GM12878 (cell line): ENCODE measurements at regions not wholly inside any gene's neighbourhood (a gene's known extent, or its start where the extent isn't known, plus 50 kb on each side); places are given as distances from the start of the nearest gene placed in this dataset.

Experiments
- ATAC-seq: fragments of 200-7000 bp; cut with Tn5 transposase; 3 replicates; pipeline ENCODE4 v1.9.1; 2020; ENCODE audit warnings: mild to moderate bottlenecking, moderate library complexity
- BruUV-seq: library from RNA; stranded (reverse); fragments of 400-500 nt; replicated peaks from 2 replicates; lab custom pipeline; 2021; lab: Mats Ljungman, UMichigan
- CTCF ChIA-PET: fragments of 300-600 bp; sonication (Branson Sonifier 250); formaldehyde crosslinking; extraction: SDS; loops from one replicate; lab custom pipeline; 2021; ENCODE audit warnings: inconsistent platforms; lab: Yijun Ruan, JAX
- POLR2A ChIA-PET: fragments of 350-600 bp; formaldehyde crosslinking; extraction: SDS; loops from one replicate; lab custom pipeline; 2021; ENCODE audit warnings: inconsistent platforms; lab: Charles Lee
- RAD21 ChIA-PET: fragments of 300-600 bp; sonication (Branson Sonifier 250); formaldehyde crosslinking; loops from one replicate; lab custom pipeline; 2023; ENCODE audit warnings: antibody characterized with exemption; ENCODE audit not compliant: unreplicated experiment; lab: Charles Lee
- SMC1A ChIA-PET: fragments of 300-600 bp; sonication (Branson Sonifier 250); formaldehyde crosslinking; loops from one replicate; lab custom pipeline; 2023; ENCODE audit not compliant: unreplicated experiment, uncharacterized antibody; lab: Charles Lee
- DNase-seq: peaks from one replicate; pipeline ENCODE4 v3.0.0-alpha.2; 2011; ENCODE audit warnings: low read depth, low spot score
- FAIRE-seq: peaks from 3 replicates; lab custom pipeline; 2011; peaks lifted over from hg19 to GRCh38; lab: Jason Lieb, UNC
- H2AFZ ChIP-seq: 2 replicates; pipeline ENCODE4 v1.6.0; 2011; ENCODE audit warnings: low read depth, low read length, control low read depth; ENCODE audit not compliant: control insufficient read depth
- H3K27ac ChIP-seq: 2 replicates; pipeline ENCODE4 v1.5.1; 2011; ENCODE audit warnings: control low read depth; ENCODE audit not compliant: control insufficient read depth, insufficient read depth
- H3K27me3 ChIP-seq, 2 experiments: replicated peaks in 1 of 2; 2 replicates each; pipeline versions ENCODE4 v1.6.0 to v1.6.1; 2011; ENCODE audit warnings: low read length in 1 of 2; ENCODE audit not compliant: control insufficient read depth in 2 of 2, insufficient read depth in 2 of 2
- H3K36me3 ChIP-seq, 2 experiments: 2 replicates each; pipeline ENCODE4 v1.5.1; 2011; ENCODE audit warnings: low read length in 1 of 2; ENCODE audit not compliant: control insufficient read depth in 2 of 2, insufficient read depth in 2 of 2
- H3K4me1 ChIP-seq: 2 replicates; pipeline ENCODE4 v1.6.1; 2011; ENCODE audit warnings: mild to moderate bottlenecking, low read length, moderate library complexity, mixed read lengths; ENCODE audit not compliant: control insufficient read depth, insufficient read depth
- H3K4me2 ChIP-seq: 2 replicates; pipeline ENCODE4 v1.6.0; 2011; ENCODE audit warnings: control low read depth; ENCODE audit not compliant: control insufficient read depth, insufficient read depth
- H3K4me3 ChIP-seq: fragments of 200-600 bp; sonication (generic); 2 replicates; pipeline ENCODE4 v1.5.1; 2016
- H3K79me2 ChIP-seq: 2 replicates; pipeline ENCODE4 v1.6.0; 2011; ENCODE audit warnings: low read length; ENCODE audit not compliant: control insufficient read depth, insufficient read depth
- H3K9ac ChIP-seq: 2 replicates; pipeline ENCODE4 v1.8.0; 2011; ENCODE audit warnings: low read length, control low read depth, mixed read lengths; ENCODE audit not compliant: control insufficient read depth, insufficient read depth
- H3K9me3 ChIP-seq: replicated peaks from 3 replicates; pipeline ENCODE4 v1.5.1; 2011; ENCODE audit warnings: mild to moderate bottlenecking, low read length; ENCODE audit not compliant: control insufficient read depth, insufficient read depth
- H4K20me1 ChIP-seq: 2 replicates; pipeline ENCODE4 v1.6.0; 2011; ENCODE audit not compliant: control insufficient read depth, insufficient read depth
- ASH2L ChIP-seq: fragments of 300-600, 200-600 bp; sonication (generic); IDR thresholded peaks from 2 replicates; pipeline ENCODE4 v1.6.1; 2017; ENCODE audit warnings: low read depth, mild to moderate bottlenecking, borderline replicate concordance
- BMI1 ChIP-seq: fragments of 450-650 bp; IDR thresholded peaks from 2 replicates; pipeline ENCODE4 v1.6.1; 2016; ENCODE audit warnings: mild to moderate bottlenecking, moderate library complexity, borderline replicate concordance
- CHD1 ChIP-seq: IDR thresholded peaks from 2 replicates; pipeline ENCODE4 v1.6.1; 2012; ENCODE audit warnings: low read depth, low read length, improper control_type of control experiment
- EED ChIP-seq: sonication (generic); IDR thresholded peaks from 2 replicates; pipeline ENCODE4 v1.6.1; 2016; ENCODE audit warnings: antibody characterized with exemption, low read depth
- GATAD2B ChIP-seq: fragments of 450-650 bp; conservative IDR thresholded peaks from 2 replicates; pipeline ENCODE4 v1.6.1; 2017; ENCODE audit warnings: low read depth, mild to moderate bottlenecking, moderate library complexity
- HDGF ChIP-seq: fragments of 450-650 bp; IDR thresholded peaks from 2 replicates; pipeline ENCODE4 v1.6.1; 2016; ENCODE audit warnings: antibody characterized with exemption
- NFIC ChIP-seq: IDR thresholded peaks from 2 replicates; pipeline ENCODE4 v1.6.1; 2012; ENCODE audit warnings: low read depth, mild to moderate bottlenecking, inconsistent platforms, low read length, moderate library complexity
- RUNX3 ChIP-seq: IDR thresholded peaks from 2 replicates; pipeline ENCODE4 v1.6.1; 2012; ENCODE audit warnings: low read length, inconsistent platforms
- WGBS: methylation state at CpG from one replicate; pipeline ENCODE4 v1.1.6; 2016; ENCODE audit warnings: low lambda C conversion rate; ENCODE audit not compliant: insufficient replicate concordance, insufficient coverage; ENCODE audit errors: missing lambda C conversion rate; 5-methylcytosine and 5-hydroxymethylcytosine counted together
- in situ Hi-C: fragments of 300-500 bp; cut with MboI; formaldehyde crosslinking; loops from 9 replicates; pipeline ENCODE4 v1.14.3; 2018; ENCODE audit warnings: mixed read lengths
- intact Hi-C: fragments of 100-400 bp; cut with micrococcal nuclease; formaldehyde crosslinking; loops from one replicate; pipeline ENCODE4 v1.14.2; 2022; ENCODE audit not compliant: unreplicated experiment
- TF ChIP-seq, protein P1 (sequence below): IDR thresholded peaks from 2 replicates; pipeline ENCODE4 v1.6.1; 2012; ENCODE audit warnings: mild to moderate bottlenecking, low read depth, low read length
- TF ChIP-seq, protein P2 (sequence below): fragments of 450-650 bp; formaldehyde crosslinking; IDR thresholded peaks from 2 replicates; pipeline ENCODE4 v1.4.0; 2020; ENCODE audit warnings: mild to moderate bottlenecking, moderate library complexity
- TF ChIP-seq, protein P3 (sequence below): fragments of 150-350 bp; IDR thresholded peaks from 2 replicates; pipeline ENCODE4 v1.6.1; 2016; ENCODE audit warnings: low read depth, low read length
- TF ChIP-seq, protein P4 (sequence below): fragments of 450-650 bp; IDR thresholded peaks from 2 replicates; pipeline ENCODE4 v1.6.1; 2017; ENCODE audit warnings: borderline replicate concordance

DNA sequence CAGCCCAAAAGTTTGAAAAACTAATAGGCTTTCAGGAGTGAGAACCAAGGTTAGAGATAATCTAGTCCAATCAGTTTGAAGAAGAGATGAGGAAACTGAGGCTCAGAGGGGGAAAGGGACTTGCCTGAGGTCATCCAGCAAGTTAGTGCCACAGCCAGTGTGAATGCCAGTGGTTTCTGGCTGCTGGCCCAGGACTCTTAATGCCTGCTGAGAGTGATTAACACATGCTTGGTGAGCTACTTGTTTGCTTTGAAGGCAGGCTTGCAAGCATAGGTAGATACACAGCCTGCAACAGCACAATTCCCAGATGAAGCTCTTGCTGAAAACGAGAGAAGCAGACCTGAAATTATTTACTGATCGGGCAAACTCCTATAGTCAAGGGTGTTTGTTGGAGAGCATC is 591.6 kb upstream of the SGCD start:
- no peak for ATAC-seq
- no peak for DNase-seq
- POLR2A ChIA-PET = no interaction called here
- Histone ChIP-seq H3K9ac (no peak overlapping the region), H2AFZ (no peak overlapping the region), H3K4me1 (no peaks in the 10 kb centered on the region), H3K4me3 (no peak overlapping the region), H4K20me1 (no peaks in the 10 kb centered on the region), H3K9me3 (no peaks in the 10 kb centered on the region), H3K79me2 (no peaks in the 10 kb centered on the region), H3K4me2 (no peak overlapping the region), H3K27ac (no peak overlapping the region), H3K36me3 (no peaks in the 10 kb centered on the region), H3K27me3 (no peaks in the 10 kb centered on the region; a peak in 1 of 4 replicates)
- CTCF ChIA-PET = no interaction called here
- RAD21 ChIA-PET = no interaction called here
- BruUV-seq = no TSS peak
- WGBS = 0% methylated on average over 1 of the region's 2 CpGs
- FAIRE-seq = no peak
- intact Hi-C loops (no loop called here), in situ Hi-C loops (no loop called here)
- SMC1A ChIA-PET = no interaction called here
- TF ChIP-seq NFIC (no peak), HDGF (no peak), CHD1 (no peak), ASH2L (no peak), RUNX3 (no peak), EED (no peak), BMI1 (no peak), GATAD2B (no peak)
- TF ChIP-seq, protein P1, sequence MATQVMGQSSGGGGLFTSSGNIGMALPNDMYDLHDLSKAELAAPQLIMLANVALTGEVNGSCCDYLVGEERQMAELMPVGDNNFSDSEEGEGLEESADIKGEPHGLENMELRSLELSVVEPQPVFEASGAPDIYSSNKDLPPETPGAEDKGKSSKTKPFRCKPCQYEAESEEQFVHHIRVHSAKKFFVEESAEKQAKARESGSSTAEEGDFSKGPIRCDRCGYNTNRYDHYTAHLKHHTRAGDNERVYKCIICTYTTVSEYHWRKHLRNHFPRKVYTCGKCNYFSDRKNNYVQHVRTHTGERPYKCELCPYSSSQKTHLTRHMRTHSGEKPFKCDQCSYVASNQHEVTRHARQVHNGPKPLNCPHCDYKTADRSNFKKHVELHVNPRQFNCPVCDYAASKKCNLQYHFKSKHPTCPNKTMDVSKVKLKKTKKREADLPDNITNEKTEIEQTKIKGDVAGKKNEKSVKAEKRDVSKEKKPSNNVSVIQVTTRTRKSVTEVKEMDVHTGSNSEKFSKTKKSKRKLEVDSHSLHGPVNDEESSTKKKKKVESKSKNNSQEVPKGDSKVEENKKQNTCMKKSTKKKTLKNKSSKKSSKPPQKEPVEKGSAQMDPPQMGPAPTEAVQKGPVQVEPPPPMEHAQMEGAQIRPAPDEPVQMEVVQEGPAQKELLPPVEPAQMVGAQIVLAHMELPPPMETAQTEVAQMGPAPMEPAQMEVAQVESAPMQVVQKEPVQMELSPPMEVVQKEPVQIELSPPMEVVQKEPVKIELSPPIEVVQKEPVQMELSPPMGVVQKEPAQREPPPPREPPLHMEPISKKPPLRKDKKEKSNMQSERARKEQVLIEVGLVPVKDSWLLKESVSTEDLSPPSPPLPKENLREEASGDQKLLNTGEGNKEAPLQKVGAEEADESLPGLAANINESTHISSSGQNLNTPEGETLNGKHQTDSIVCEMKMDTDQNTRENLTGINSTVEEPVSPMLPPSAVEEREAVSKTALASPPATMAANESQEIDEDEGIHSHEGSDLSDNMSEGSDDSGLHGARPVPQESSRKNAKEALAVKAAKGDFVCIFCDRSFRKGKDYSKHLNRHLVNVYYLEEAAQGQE = no peak
- TF ChIP-seq, protein P2, sequence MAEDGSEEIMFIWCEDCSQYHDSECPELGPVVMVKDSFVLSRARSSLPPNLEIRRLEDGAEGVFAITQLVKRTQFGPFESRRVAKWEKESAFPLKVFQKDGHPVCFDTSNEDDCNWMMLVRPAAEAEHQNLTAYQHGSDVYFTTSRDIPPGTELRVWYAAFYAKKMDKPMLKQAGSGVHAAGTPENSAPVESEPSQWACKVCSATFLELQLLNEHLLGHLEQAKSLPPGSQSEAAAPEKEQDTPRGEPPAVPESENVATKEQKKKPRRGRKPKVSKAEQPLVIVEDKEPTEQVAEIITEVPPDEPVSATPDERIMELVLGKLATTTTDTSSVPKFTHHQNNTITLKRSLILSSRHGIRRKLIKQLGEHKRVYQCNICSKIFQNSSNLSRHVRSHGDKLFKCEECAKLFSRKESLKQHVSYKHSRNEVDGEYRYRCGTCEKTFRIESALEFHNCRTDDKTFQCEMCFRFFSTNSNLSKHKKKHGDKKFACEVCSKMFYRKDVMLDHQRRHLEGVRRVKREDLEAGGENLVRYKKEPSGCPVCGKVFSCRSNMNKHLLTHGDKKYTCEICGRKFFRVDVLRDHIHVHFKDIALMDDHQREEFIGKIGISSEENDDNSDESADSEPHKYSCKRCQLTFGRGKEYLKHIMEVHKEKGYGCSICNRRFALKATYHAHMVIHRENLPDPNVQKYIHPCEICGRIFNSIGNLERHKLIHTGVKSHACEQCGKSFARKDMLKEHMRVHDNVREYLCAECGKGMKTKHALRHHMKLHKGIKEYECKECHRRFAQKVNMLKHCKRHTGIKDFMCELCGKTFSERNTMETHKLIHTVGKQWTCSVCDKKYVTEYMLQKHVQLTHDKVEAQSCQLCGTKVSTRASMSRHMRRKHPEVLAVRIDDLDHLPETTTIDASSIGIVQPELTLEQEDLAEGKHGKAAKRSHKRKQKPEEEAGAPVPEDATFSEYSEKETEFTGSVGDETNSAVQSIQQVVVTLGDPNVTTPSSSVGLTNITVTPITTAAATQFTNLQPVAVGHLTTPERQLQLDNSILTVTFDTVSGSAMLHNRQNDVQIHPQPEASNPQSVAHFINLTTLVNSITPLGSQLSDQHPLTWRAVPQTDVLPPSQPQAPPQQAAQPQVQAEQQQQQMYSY (CRISPR knock-in tag) = no peak
- TF ChIP-seq, protein P3, sequence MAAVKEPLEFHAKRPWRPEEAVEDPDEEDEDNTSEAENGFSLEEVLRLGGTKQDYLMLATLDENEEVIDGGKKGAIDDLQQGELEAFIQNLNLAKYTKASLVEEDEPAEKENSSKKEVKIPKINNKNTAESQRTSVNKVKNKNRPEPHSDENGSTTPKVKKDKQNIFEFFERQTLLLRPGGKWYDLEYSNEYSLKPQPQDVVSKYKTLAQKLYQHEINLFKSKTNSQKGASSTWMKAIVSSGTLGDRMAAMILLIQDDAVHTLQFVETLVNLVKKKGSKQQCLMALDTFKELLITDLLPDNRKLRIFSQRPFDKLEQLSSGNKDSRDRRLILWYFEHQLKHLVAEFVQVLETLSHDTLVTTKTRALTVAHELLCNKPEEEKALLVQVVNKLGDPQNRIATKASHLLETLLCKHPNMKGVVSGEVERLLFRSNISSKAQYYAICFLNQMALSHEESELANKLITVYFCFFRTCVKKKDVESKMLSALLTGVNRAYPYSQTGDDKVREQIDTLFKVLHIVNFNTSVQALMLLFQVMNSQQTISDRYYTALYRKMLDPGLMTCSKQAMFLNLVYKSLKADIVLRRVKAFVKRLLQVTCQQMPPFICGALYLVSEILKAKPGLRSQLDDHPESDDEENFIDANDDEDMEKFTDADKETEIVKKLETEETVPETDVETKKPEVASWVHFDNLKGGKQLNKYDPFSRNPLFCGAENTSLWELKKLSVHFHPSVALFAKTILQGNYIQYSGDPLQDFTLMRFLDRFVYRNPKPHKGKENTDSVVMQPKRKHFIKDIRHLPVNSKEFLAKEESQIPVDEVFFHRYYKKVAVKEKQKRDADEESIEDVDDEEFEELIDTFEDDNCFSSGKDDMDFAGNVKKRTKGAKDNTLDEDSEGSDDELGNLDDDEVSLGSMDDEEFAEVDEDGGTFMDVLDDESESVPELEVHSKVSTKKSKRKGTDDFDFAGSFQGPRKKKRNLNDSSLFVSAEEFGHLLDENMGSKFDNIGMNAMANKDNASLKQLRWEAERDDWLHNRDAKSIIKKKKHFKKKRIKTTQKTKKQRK = no peak
- TF ChIP-seq, protein P4, sequence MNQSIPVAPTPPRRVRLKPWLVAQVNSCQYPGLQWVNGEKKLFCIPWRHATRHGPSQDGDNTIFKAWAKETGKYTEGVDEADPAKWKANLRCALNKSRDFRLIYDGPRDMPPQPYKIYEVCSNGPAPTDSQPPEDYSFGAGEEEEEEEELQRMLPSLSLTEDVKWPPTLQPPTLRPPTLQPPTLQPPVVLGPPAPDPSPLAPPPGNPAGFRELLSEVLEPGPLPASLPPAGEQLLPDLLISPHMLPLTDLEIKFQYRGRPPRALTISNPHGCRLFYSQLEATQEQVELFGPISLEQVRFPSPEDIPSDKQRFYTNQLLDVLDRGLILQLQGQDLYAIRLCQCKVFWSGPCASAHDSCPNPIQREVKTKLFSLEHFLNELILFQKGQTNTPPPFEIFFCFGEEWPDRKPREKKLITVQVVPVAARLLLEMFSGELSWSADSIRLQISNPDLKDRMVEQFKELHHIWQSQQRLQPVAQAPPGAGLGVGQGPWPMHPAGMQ = no peak
